Endodermal cell (in vitro differentiated cells): ENCODE measurements at regions not wholly inside any gene's neighbourhood (a gene's known extent, or its start where the extent isn't known, plus 50 kb on each side); places are given as distances from the start of the nearest gene placed in this dataset.

Source experiments
- DNase-seq: peaks from one replicate; pipeline ENCODE4 v3.0.0-alpha.2; 2017
- H3K27ac ChIP-seq: 2 replicates; pipeline ENCODE4 v1.5.1; 2013; ENCODE audit warnings: mild to moderate bottlenecking, low read depth, low read length, moderate library complexity
- H3K27me3 ChIP-seq: 2 replicates; pipeline ENCODE4 v1.6.1; 2013; ENCODE audit warnings: mild to moderate bottlenecking, low read length, moderate library complexity; ENCODE audit not compliant: insufficient read depth, control insufficient read depth, poor library complexity, severe bottlenecking
- H3K36me3 ChIP-seq: 2 replicates; pipeline ENCODE4 v1.7.0; 2013; ENCODE audit warnings: mild to moderate bottlenecking, low read length, moderate library complexity; ENCODE audit not compliant: control insufficient read depth, insufficient read depth
- H3K4me1 ChIP-seq: one replicate; pipeline ENCODE4 v1.7.0; 2013; ENCODE audit warnings: low read length; ENCODE audit not compliant: control insufficient read depth, insufficient read depth
- H3K4me3 ChIP-seq: 2 replicates; pipeline ENCODE4 v1.5.1; 2013; ENCODE audit warnings: mild to moderate bottlenecking, low read length, moderate library complexity
- H3K9ac ChIP-seq: 2 replicates; pipeline ENCODE4 v1.6.1; 2013; ENCODE audit warnings: mild to moderate bottlenecking, low read length, moderate library complexity; ENCODE audit not compliant: poor library complexity, severe bottlenecking; ENCODE audit errors: extremely low read depth
- H3K9me3 ChIP-seq: 2 replicates; pipeline ENCODE4 v1.6.1; 2013; ENCODE audit warnings: mild to moderate bottlenecking, low read length, moderate library complexity; ENCODE audit not compliant: control insufficient read depth
- H3K27ac Mint-ChIP-seq: 2 replicates; pipeline ENCODE4 v1.8.0; 2020; ENCODE audit warnings: mixed read lengths
- H3K27me3 Mint-ChIP-seq: 2 replicates; pipeline ENCODE4 v1.8.0; 2021; ENCODE audit warnings: mild to moderate bottlenecking, mixed read lengths; ENCODE audit not compliant: insufficient read depth
- H3K36me3 Mint-ChIP-seq: 2 replicates; pipeline ENCODE4 v1.8.0; 2020; ENCODE audit warnings: low read depth, mixed read lengths
- H3K4me1 Mint-ChIP-seq: 2 replicates; pipeline ENCODE4 v1.8.0; 2020; ENCODE audit warnings: mixed read lengths
- H3K4me3 Mint-ChIP-seq: 2 replicates; pipeline ENCODE4 v1.8.0; 2020; ENCODE audit warnings: mild to moderate bottlenecking, moderate library complexity, mixed read lengths
- H3K9me3 Mint-ChIP-seq: 2 replicates; pipeline ENCODE4 v1.8.0; 2020; ENCODE audit warnings: mild to moderate bottlenecking, mixed read lengths
- WGBS, 2 experiments: methylation state at CpG; one replicate each; pipeline versions ENCODE4 v1.1.5 to v1.1.7; 2013; ENCODE audit warnings: missing lambda C conversion rate in 2 of 2, mixed read lengths in 1 of 2; ENCODE audit not compliant: insufficient coverage in 1 of 2, insufficient read length in 1 of 2; 5-methylcytosine and 5-hydroxymethylcytosine counted together
- TF ChIP-seq, protein P1 (sequence below): fragments of 200-600 bp; sonication (generic); conservative IDR thresholded peaks from 2 replicates; pipeline ENCODE4 v1.5.0; 2021; ENCODE audit warnings: antibody characterized with exemption, mild to moderate bottlenecking

- Mint-ChIP-seq H3K4me1 (no peaks in the 10 kb centered on the region), H3K27ac (no peak overlapping the region), H3K36me3 (no peaks in the 10 kb centered on the region), H3K4me3 (no peak overlapping the region), H3K9me3 (no peaks in the 10 kb centered on the region), H3K27me3 (peaks cover 30% of the 10 kb centered on the region)
- Histone ChIP-seq H3K36me3 (no peaks in the 10 kb centered on the region), H3K4me1 (no peaks in the 10 kb centered on the region), H3K9ac (no peak overlapping the region), H3K27ac (no peak overlapping the region), H3K27me3 (no peaks in the 10 kb centered on the region), H3K9me3 (no peaks in the 10 kb centered on the region), H3K4me3 (no peak overlapping the region)
- 81 to 88% methylated on average over 7 to 8 of the region's 8 CpGs for WGBS, 2 experiments
- TF ChIP-seq, protein P1, sequence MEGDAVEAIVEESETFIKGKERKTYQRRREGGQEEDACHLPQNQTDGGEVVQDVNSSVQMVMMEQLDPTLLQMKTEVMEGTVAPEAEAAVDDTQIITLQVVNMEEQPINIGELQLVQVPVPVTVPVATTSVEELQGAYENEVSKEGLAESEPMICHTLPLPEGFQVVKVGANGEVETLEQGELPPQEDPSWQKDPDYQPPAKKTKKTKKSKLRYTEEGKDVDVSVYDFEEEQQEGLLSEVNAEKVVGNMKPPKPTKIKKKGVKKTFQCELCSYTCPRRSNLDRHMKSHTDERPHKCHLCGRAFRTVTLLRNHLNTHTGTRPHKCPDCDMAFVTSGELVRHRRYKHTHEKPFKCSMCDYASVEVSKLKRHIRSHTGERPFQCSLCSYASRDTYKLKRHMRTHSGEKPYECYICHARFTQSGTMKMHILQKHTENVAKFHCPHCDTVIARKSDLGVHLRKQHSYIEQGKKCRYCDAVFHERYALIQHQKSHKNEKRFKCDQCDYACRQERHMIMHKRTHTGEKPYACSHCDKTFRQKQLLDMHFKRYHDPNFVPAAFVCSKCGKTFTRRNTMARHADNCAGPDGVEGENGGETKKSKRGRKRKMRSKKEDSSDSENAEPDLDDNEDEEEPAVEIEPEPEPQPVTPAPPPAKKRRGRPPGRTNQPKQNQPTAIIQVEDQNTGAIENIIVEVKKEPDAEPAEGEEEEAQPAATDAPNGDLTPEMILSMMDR = no peak
- DNase-seq = no peak
Observed at GRCh38 chr16:5460701-5461100, 363.1 kb upstream of the EEF2KMT start.

- H3K4me3 ChIP-seq = no peak overlapping the region
- Mint-ChIP-seq H3K27ac (no peak overlapping the region), H3K4me3 (no peak overlapping the region), H3K9me3 (no peaks in the 10 kb centered on the region), H3K36me3 (no peaks in the 10 kb centered on the region), H3K27me3 (peaks cover 26% of the 10 kb centered on the region), H3K4me1 (no peaks in the 10 kb centered on the region)
- H3K27ac ChIP-seq = no peak overlapping the region
- no peaks in the 10 kb centered on the region for H3K9me3 ChIP-seq
- H3K9ac ChIP-seq = no peak overlapping the region
- H3K4me1 ChIP-seq = no peaks in the 10 kb centered on the region
- H3K27me3 ChIP-seq = no peaks in the 10 kb centered on the region
- TF ChIP-seq, protein P1 = no peak
- 88 to 100% methylated on average over 5 of the region's 6 CpGs for WGBS, 2 experiments
- H3K36me3 ChIP-seq = no peaks in the 10 kb centered on the region
- no peak for DNase-seq
Observed at GRCh38 chr16:5459863-5460262, 362.3 kb upstream of the EEF2KMT start.

GRCh38 chr16:5455110-5455509 is 357.5 kb upstream of the EEF2KMT start:
- TF ChIP-seq, protein P1 = no peak
- H3K9me3 Mint-ChIP-seq = no peaks in the 10 kb centered on the region
- peaks cover 15% of the 10 kb centered on the region for H3K4me1 Mint-ChIP-seq
- Histone ChIP-seq H3K4me3 (no peak overlapping the region), H3K9ac (no peak overlapping the region), H3K27ac (no peak overlapping the region), H3K9me3 (no peaks in the 10 kb centered on the region), H3K27me3 (peaks cover 25% of the 10 kb centered on the region), H3K36me3 (no peaks in the 10 kb centered on the region), H3K4me1 (no peaks in the 10 kb centered on the region)
- H3K4me3 Mint-ChIP-seq = no peak overlapping the region
- no peak overlapping the region for H3K27ac Mint-ChIP-seq
- WGBS, 2 experiments = 89% methylated on average over 1 of the region's 1 CpG; no CpG with 5 or more reads in 1 of the 2 experiments
- no peak for DNase-seq
- H3K27me3 Mint-ChIP-seq = peaks cover 42% of the 10 kb centered on the region
- H3K36me3 Mint-ChIP-seq = no peaks in the 10 kb centered on the region
